ENCODE measurements at regions not wholly inside any gene's neighbourhood (a gene's known extent, or its start where the extent isn't known, plus 50 kb on each side); places are given as distances from the start of the nearest gene placed in this dataset.

GRCh38 chr5:110329955-110330525 lies 396.4 kb downstream of the TMEM232 start:
- DNase-seq, result no peak

GRCh38 chr5:110333384-110333783 lies 393.1 kb downstream of the TMEM232 start:
- no peak for DNase-seq

GRCh38 chr5:110335361-110336066 lies 391.0 kb downstream of the TMEM232 start:
- DNase-seq, result no peak

GRCh38 chr5:110338341-110339083 lies 388.0 kb downstream of the TMEM232 start:
- no peak for DNase-seq

- DNase-seq, result no peak
Measured at GRCh38 chr5:110339399-110339798, 387.1 kb downstream of the TMEM232 start.

- DNase-seq, result no peak
Measured at GRCh38 chr5:110341836-110342235, 384.6 kb downstream of the TMEM232 start.

GRCh38 chr5:110342683-110343082 lies 383.8 kb downstream of the TMEM232 start:
- no peak for DNase-seq

GRCh38 chr5:110343616-110344015 lies 382.9 kb downstream of the TMEM232 start:
- DNase-seq, result no peak

GRCh38 chr5:110345623-110346022 lies 380.8 kb downstream of the TMEM232 start:
- no peak for DNase-seq

GRCh38 chr5:110346893-110347358 lies 379.5 kb downstream of the TMEM232 start:
- no peak for DNase-seq

GRCh38 chr5:110347781-110348180 lies 378.7 kb downstream of the TMEM232 start:
- DNase-seq, result no peak

- DNase-seq, result no peak
Measured at GRCh38 chr5:110351430-110351829, 375.0 kb downstream of the TMEM232 start.

- no peak for DNase-seq
Measured at GRCh38 chr5:110354311-110354710, 372.2 kb downstream of the TMEM232 start.

- DNase-seq, result no peak
Measured at GRCh38 chr5:110354915-110355644, 371.4 kb downstream of the TMEM232 start.

GRCh38 chr5:110356677-110357076 lies 369.8 kb downstream of the TMEM232 start:
- DNase-seq, result no peak

- DNase-seq, result no peak
Measured at GRCh38 chr5:110359221-110359620, 367.2 kb downstream of the TMEM232 start.

GRCh38 chr5:110361471-110361870 lies 365.0 kb downstream of the TMEM232 start:
- no peak for DNase-seq

GRCh38 chr5:110362261-110362660 lies 364.2 kb downstream of the TMEM232 start:
- DNase-seq, result no peak

GRCh38 chr5:110366716-110367115 lies 359.8 kb downstream of the TMEM232 start:
- no peak for DNase-seq

Data from NCI-H526 treated with DMSO at 0.1 percent for 48 hours (cell line).